ENCODE measurements at regions not wholly inside any gene's neighbourhood (a gene's known extent, or its start where the extent isn't known, plus 50 kb on each side); places are given as distances from the start of the nearest gene placed in this dataset.
A peak's percentile ranks its signal among the peaks of the same experiment; 100 is the strongest.

DNA sequence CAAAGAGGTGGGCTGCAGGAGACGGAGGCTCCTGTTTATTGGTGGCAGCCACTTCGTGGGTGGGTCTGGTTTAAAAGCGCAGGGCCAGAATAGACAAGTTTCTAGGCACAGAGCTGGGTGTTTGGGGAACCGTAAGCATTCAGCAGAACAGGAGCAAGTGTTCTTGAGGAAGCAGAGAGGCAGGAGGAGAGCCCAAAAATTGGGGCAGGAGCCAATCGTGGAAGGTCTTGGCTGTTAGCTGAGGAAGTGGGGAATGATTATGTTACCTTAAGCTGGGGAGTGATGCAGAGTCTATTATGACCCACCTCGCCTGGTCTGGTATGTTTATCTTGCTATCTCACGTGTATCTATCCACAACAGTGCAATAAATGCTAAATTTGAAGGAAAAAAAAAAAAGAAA is 64.3 kb upstream of the ATL2 start:
- no peaks in the 10 kb centered on the region for H3K36me3 ChIP-seq

DNA sequence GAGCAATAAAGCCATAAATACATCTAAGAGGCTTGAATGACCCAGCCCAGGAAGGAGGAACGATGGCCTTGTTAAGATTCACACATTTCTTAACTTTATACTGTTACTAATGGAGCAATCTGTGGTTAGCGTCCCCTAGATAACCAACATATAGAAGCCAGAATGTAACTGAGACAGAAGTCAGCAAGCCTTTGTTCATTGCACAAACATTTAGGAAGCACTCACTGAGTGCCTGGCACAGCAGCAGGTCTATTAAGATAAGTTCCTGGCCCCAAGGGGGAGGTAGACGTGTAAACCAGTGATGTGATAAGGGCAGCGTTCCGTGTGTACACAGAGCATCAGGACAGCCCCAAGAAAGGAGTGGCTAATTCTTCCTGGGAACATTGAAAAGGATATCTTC is 63.6 kb upstream of the ATL2 start:
- no peaks in the 10 kb centered on the region for H3K27me3 ChIP-seq (replicated peaks; ENCODE audit: insufficient read depth)
- 31% methylated on average over 5 of the region's 5 CpGs for WGBS
- H3K4me1 ChIP-seq (replicated peaks) = peaks cover 4% of the 10 kb centered on the region
- no peaks in the 10 kb centered on the region for H3K9me3 ChIP-seq
- H3K36me3 ChIP-seq = no peaks in the 10 kb centered on the region
- H3K27ac ChIP-seq = no peak overlapping the region
- no peak overlapping the region for H3K4me3 ChIP-seq
- intact Hi-C loops (cut with DNase I) = no loop called here
- peak; percentile 65 for TF ChIP-seq POLR2AphosphoS5 (IDR thresholded peaks at IDR 0.05)
- no peak for TF ChIP-seq POLR2A (IDR thresholded peaks at IDR 0.05)
- TF ChIP-seq, protein P1, sequence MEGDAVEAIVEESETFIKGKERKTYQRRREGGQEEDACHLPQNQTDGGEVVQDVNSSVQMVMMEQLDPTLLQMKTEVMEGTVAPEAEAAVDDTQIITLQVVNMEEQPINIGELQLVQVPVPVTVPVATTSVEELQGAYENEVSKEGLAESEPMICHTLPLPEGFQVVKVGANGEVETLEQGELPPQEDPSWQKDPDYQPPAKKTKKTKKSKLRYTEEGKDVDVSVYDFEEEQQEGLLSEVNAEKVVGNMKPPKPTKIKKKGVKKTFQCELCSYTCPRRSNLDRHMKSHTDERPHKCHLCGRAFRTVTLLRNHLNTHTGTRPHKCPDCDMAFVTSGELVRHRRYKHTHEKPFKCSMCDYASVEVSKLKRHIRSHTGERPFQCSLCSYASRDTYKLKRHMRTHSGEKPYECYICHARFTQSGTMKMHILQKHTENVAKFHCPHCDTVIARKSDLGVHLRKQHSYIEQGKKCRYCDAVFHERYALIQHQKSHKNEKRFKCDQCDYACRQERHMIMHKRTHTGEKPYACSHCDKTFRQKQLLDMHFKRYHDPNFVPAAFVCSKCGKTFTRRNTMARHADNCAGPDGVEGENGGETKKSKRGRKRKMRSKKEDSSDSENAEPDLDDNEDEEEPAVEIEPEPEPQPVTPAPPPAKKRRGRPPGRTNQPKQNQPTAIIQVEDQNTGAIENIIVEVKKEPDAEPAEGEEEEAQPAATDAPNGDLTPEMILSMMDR (IDR thresholded peaks at IDR 0.05) = no peak
- peak; percentile 42 for DNase-seq (ENCODE audit: low spot score)

More for the DNA sequence above, 64.3 kb upstream of the ATL2 start:
- TF ChIP-seq POLR2A (IDR thresholded peaks at IDR 0.05) = no peak
- TF ChIP-seq, protein P1 (IDR thresholded peaks at IDR 0.05) = no peak
- TF ChIP-seq POLR2AphosphoS5 (IDR thresholded peaks at IDR 0.05) = no peak
- Histone ChIP-seq H3K4me1 (replicated peaks) (peaks cover 4% of the 10 kb centered on the region), H3K27ac (no peak overlapping the region), H3K9me3 (no peaks in the 10 kb centered on the region), H3K27me3 (replicated peaks; ENCODE audit: insufficient read depth) (no peaks in the 10 kb centered on the region), H3K4me3 (no peak overlapping the region)
- DNase-seq (ENCODE audit: low spot score) = no peak
- WGBS = 52% methylated on average over 7 of the region's 7 CpGs
- intact Hi-C loops (cut with DNase I) = no loop called here

DNA sequence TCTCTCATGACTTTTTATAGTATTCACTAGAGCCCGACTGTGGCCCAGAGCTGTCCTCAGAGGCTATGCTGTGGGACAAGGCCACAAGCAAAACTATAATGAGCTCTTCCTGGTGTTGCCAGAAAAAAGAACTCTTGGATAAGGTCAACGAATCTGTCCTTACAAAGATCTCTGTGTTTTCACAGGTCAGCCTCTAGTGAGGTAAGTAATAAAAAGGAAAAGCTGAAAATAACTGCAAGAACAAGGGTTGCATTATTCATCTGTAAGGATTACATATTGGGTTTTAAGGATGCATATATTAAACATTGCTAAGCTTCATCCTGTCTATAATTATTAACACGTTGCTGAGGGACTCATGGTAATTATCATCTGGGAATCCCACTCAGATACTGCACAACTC is 62.8 kb upstream of the ATL2 start:
- no peak for DNase-seq (ENCODE audit: low spot score)
- no peak overlapping the region for H3K4me3 ChIP-seq
- H3K4me1 ChIP-seq (replicated peaks) = peaks cover 4% of the 10 kb centered on the region
- H3K27ac ChIP-seq = no peak overlapping the region
- WGBS = 49% methylated on average over 3 of the region's 3 CpGs
- intact Hi-C loops (cut with DNase I) = no loop called here
- H3K36me3 ChIP-seq = no peaks in the 10 kb centered on the region
- TF ChIP-seq POLR2AphosphoS5 (IDR thresholded peaks at IDR 0.05) (no peak), POLR2A (IDR thresholded peaks at IDR 0.05) (no peak)
- TF ChIP-seq, protein P1 (IDR thresholded peaks at IDR 0.05) = no peak
- no peaks in the 10 kb centered on the region for H3K27me3 ChIP-seq (replicated peaks; ENCODE audit: insufficient read depth)
- H3K9me3 ChIP-seq = no peaks in the 10 kb centered on the region

DNA sequence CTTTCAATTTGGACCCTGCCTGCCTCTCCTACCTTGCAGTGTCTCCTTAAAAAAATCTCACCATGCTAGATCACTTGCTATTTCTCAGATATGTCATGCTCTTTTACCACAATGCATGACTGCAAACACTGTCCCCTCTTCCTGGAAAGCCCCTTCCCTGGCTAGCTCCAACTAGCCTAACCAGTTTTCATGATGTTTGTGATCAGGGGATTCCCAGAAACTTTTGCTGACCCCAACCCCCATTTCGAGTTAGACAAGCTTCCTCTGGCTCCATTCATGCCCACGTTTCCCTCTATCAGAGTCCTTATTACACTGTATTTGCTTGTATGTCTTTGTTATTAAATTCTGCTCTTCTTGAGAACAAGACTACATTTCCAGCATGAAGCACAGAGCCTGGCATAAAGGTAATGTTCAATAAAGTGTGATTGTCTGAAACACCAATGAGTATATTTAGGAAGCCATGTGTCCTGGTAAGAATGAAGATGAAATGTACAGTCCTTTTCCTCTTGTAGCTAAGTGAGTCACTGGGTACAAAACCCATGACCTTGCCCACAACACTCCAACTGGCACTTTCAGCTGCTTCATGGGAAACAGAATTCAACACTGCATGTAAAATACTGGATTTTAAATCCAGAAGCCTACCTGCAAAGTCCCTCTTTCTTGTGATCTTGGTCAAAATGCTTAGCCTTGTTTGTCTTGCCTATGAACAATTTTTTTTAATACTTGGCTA is 62.0 kb upstream of the ATL2 start:
- WGBS = 36% methylated on average over 2 of the region's 2 CpGs
- TF ChIP-seq POLR2A (IDR thresholded peaks at IDR 0.05) = no peak
- TF ChIP-seq POLR2AphosphoS5 (IDR thresholded peaks at IDR 0.05) = no peak
- TF ChIP-seq, protein P1 (IDR thresholded peaks at IDR 0.05) = no peak
- peaks cover 4% of the 10 kb centered on the region for H3K4me1 ChIP-seq (replicated peaks)
- H3K9me3 ChIP-seq = no peaks in the 10 kb centered on the region
- intact Hi-C loops (cut with DNase I) = no loop called here
- DNase-seq (ENCODE audit: low spot score) = no peak
- no peaks in the 10 kb centered on the region for H3K36me3 ChIP-seq
- no peak overlapping the region for H3K4me3 ChIP-seq
- no peaks in the 10 kb centered on the region for H3K27me3 ChIP-seq (replicated peaks; ENCODE audit: insufficient read depth)
- no peak overlapping the region for H3K27ac ChIP-seq

Data from prostate gland (tissue), 2 donors.